ENCODE measurements at regions not wholly inside any gene's neighbourhood (a gene's known extent, or its start where the extent isn't known, plus 50 kb on each side); places are given as distances from the start of the nearest gene placed in this dataset.

DNA sequence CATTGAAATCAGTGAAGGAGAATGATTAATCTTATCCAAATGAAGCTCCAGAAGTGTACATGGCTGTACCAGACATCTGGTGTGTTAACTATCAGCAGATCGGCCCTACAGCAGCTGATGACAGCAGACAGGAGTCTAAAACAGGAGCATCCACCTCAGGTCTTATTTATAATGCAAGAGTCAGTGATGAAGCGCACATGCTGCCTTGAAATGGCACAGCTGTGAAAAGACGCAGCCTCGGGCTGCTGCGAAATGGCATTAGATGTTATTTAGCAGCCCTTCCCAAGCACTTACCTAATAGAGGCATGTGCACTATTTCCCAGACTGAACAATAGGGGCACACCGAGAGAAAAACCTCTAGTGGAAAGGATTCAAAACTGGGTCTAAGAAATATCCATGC, 472.3 kb upstream of the CBLB start (continued):
- TF ChIP-seq USF1 (IDR thresholded peaks at IDR 0.05; ENCODE audit: borderline replicate concordance, low read depth) (no peak), EZH2phosphoT487 (IDR thresholded peaks at IDR 0.05; ENCODE audit: borderline replicate concordance, low read depth) (no peak), FOXM1 (IDR thresholded peaks at IDR 0.05; ENCODE audit: low read depth) (no peak), NFIC (IDR thresholded peaks at IDR 0.05; ENCODE audit: borderline replicate concordance) (no peak), FOXJ3 (CRISPR knock-in tag; IDR thresholded peaks at IDR 0.05) (peak; percentile 98), MEF2A (IDR thresholded peaks at IDR 0.05; ENCODE audit: borderline replicate concordance, low read depth) (no peak), YY1 (IDR thresholded peaks at IDR 0.05; ENCODE audit: low read depth) (no peak), GABPA (IDR thresholded peaks at IDR 0.05; ENCODE audit: low read depth) (no peak), RAD21 (IDR thresholded peaks at IDR 0.05; ENCODE audit: low read length) (peak; percentile 52), RXRA (IDR thresholded peaks at IDR 0.05; ENCODE audit: borderline replicate concordance, low read depth) (no peak), GATA2 (CRISPR knock-in tag; IDR thresholded peaks at IDR 0.05) (peak; percentile 98), FOSL2 (IDR thresholded peaks at IDR 0.05; ENCODE audit: borderline replicate concordance, low read depth) (no peak), TCF12 (IDR thresholded peaks at IDR 0.05) (peak; percentile 86), TAF1 (IDR thresholded peaks at IDR 0.05; ENCODE audit: borderline replicate concordance, low read depth, low read length) (no peak), JUND (IDR thresholded peaks at IDR 0.05) (peak; percentile 22; the same call in 1 of the 2 replicates), IRF3 (IDR thresholded peaks at IDR 0.05; ENCODE audit: low read depth, low read length) (no peak), SIN3A (IDR thresholded peaks at IDR 0.05; ENCODE audit: borderline replicate concordance, low read depth, low read length) (no peak), NRF1 (IDR thresholded peaks at IDR 0.05; ENCODE audit: low read depth, low read length) (no peak), EP300 (IDR thresholded peaks at IDR 0.05; ENCODE audit: borderline replicate concordance in 1 of 2, low read depth in 1 of 2, low read length in 1 of 2) (peak; percentile 9 to 98; a peak in 2 of 4 replicates), ZBTB33 (IDR thresholded peaks at IDR 0.05; ENCODE audit: borderline replicate concordance, low read depth) (no peak)
- TF ChIP-seq, protein P1, sequence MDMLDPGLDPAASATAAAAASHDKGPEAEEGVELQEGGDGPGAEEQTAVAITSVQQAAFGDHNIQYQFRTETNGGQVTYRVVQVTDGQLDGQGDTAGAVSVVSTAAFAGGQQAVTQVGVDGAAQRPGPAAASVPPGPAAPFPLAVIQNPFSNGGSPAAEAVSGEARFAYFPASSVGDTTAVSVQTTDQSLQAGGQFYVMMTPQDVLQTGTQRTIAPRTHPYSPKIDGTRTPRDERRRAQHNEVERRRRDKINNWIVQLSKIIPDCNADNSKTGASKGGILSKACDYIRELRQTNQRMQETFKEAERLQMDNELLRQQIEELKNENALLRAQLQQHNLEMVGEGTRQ (IDR thresholded peaks at IDR 0.05; ENCODE audit: borderline replicate concordance, low read depth, low read length) = no peak
- TF ChIP-seq, protein P2, sequence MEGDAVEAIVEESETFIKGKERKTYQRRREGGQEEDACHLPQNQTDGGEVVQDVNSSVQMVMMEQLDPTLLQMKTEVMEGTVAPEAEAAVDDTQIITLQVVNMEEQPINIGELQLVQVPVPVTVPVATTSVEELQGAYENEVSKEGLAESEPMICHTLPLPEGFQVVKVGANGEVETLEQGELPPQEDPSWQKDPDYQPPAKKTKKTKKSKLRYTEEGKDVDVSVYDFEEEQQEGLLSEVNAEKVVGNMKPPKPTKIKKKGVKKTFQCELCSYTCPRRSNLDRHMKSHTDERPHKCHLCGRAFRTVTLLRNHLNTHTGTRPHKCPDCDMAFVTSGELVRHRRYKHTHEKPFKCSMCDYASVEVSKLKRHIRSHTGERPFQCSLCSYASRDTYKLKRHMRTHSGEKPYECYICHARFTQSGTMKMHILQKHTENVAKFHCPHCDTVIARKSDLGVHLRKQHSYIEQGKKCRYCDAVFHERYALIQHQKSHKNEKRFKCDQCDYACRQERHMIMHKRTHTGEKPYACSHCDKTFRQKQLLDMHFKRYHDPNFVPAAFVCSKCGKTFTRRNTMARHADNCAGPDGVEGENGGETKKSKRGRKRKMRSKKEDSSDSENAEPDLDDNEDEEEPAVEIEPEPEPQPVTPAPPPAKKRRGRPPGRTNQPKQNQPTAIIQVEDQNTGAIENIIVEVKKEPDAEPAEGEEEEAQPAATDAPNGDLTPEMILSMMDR (IDR thresholded peaks at IDR 0.05) = no peak

All from SK-N-SH (cell line).